ENCODE measurements at regions not wholly inside any gene's neighbourhood (a gene's known extent, or its start where the extent isn't known, plus 50 kb on each side); places are given as distances from the start of the nearest gene placed in this dataset.

DNA sequence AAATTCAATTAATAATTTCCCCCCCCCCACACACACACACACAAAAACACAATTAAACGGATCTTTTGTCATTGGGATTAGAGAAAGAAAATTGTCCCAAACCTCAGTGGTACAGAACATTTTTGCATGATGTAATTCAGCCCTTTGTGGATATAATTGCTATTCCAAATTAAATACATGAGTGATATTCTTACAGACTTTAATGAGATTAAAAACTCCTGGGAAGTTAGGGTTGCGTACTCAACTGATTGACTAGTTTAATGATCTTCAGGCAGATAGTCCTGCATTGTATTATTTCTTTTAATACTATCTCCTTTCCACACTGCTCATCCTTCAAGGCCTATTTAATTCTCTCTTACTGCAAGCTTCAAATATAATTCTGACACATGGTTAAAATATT lies 711.8 kb upstream of the LRFN5 start:
- WGBS, 2 donors: 77 to 88% methylated on average over 2 of the region's 2 CpGs
- no peaks in the 10 kb centered on the region for H3K4me1 ChIP-seq

DNA sequence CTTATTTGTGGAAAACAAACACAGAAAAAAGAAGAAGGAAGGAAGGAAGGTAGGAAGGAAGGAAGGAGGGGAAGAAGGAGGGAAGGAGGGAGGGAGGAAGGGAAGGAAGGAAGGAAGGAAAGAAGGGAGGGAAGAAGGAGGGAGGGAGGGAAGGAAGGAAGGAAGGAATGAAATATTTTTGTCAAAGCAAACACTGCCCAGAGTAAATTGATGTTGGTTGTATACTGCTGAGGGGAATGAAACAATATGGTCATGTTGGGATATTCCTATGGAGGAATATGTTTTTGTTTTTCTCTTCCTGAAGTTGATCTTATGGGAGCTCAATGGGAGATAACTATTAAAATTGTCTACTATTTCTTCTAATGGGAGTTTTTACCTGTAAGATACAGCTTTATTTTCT lies 717.5 kb upstream of the LRFN5 start:
- TF ChIP-seq, protein P1, sequence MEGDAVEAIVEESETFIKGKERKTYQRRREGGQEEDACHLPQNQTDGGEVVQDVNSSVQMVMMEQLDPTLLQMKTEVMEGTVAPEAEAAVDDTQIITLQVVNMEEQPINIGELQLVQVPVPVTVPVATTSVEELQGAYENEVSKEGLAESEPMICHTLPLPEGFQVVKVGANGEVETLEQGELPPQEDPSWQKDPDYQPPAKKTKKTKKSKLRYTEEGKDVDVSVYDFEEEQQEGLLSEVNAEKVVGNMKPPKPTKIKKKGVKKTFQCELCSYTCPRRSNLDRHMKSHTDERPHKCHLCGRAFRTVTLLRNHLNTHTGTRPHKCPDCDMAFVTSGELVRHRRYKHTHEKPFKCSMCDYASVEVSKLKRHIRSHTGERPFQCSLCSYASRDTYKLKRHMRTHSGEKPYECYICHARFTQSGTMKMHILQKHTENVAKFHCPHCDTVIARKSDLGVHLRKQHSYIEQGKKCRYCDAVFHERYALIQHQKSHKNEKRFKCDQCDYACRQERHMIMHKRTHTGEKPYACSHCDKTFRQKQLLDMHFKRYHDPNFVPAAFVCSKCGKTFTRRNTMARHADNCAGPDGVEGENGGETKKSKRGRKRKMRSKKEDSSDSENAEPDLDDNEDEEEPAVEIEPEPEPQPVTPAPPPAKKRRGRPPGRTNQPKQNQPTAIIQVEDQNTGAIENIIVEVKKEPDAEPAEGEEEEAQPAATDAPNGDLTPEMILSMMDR (IDR thresholded peaks at IDR 0.05): no peak
- TF ChIP-seq EP300 (IDR thresholded peaks at IDR 0.05) (no peak), POLR2A (IDR thresholded peaks at IDR 0.05) (no peak)
- H3K4me3 ChIP-seq: no peak overlapping the region

More for the DNA sequence above, 711.8 kb upstream of the LRFN5 start:
- TF ChIP-seq, protein P1 (IDR thresholded peaks at IDR 0.05): no peak
- TF ChIP-seq POLR2A (IDR thresholded peaks at IDR 0.05) (no peak), EP300 (IDR thresholded peaks at IDR 0.05) (no peak)
- DNase-seq (ENCODE audit: low spot score in 2 of 2): no peak
- no peak overlapping the region for H3K4me3 ChIP-seq
- no peak overlapping the region for H3K27ac ChIP-seq
- H3K9me3 ChIP-seq: no peaks in the 10 kb centered on the region
- no peaks in the 10 kb centered on the region for H3K27me3 ChIP-seq
- H3K36me3 ChIP-seq: no peaks in the 10 kb centered on the region

DNA sequence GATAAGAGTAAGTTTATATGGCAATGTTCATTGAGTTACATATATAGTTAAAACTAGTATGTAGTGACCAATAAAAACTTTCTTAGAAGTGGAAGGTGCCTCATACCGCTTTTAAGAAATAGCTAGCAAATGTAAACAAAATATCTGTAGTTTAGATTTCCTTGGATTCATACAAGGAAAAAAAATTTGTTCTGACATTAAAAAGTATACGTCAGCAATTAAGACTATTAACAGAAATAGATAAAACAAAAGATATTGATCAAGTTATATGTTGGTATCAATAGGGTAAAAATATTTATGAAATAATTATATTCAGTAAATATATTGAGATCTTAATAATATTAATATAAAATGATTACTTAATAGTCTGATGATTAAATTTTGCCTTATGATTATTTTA lies 718.8 kb upstream of the LRFN5 start:
- 89 to 96% methylated on average over 2 of the region's 2 CpGs for WGBS, 2 donors
- H3K4me3 ChIP-seq: no peak overlapping the region
- no peak overlapping the region for H3K27ac ChIP-seq
- no peaks in the 10 kb centered on the region for H3K27me3 ChIP-seq
- no peak for DNase-seq (ENCODE audit: low spot score in 2 of 2)
- no peaks in the 10 kb centered on the region for H3K36me3 ChIP-seq
- H3K4me1 ChIP-seq: no peaks in the 10 kb centered on the region
- no peaks in the 10 kb centered on the region for H3K9me3 ChIP-seq
- TF ChIP-seq POLR2A (IDR thresholded peaks at IDR 0.05): no peak
- TF ChIP-seq EP300 (IDR thresholded peaks at IDR 0.05): no peak

More for the DNA sequence above, 717.5 kb upstream of the LRFN5 start:
- no peak for DNase-seq (ENCODE audit: low spot score in 2 of 2)
- H3K27me3 ChIP-seq: no peaks in the 10 kb centered on the region
- no peaks in the 10 kb centered on the region for H3K36me3 ChIP-seq
- no peak overlapping the region for H3K27ac ChIP-seq
- H3K4me1 ChIP-seq: no peaks in the 10 kb centered on the region
- no peaks in the 10 kb centered on the region for H3K9me3 ChIP-seq

DNA sequence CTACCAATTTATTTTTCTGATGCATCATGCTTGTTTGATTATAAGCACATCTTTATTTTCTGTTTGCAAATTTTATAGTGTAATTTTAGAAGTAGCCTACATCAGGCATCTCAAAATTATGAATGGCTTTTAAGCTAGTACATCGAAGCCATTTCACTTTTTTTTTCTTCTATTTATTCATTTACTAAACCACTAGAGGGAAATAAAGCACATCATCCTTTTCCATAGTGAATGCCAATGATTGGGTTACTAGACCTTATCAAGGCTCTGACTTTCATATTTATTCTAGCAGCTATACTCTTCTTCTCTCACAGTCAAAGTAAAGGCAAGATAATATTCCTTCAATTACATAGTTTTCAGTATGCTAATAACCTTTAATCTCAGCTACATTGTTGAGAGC lies 736.4 kb upstream of the LRFN5 start:
- Histone ChIP-seq H3K4me1 (no peaks in the 10 kb centered on the region), H3K9me3 (peaks cover 0 to 3% (median 0%) of the 10 kb centered on the region in 4 donors), H3K4me3 (no peak overlapping the region), H3K36me3 (no peaks in the 10 kb centered on the region), H3K27me3 (no peaks in the 10 kb centered on the region), H3K27ac (no peak overlapping the region)
- TF ChIP-seq, protein P1 (IDR thresholded peaks at IDR 0.05): no peak
- TF ChIP-seq POLR2A (IDR thresholded peaks at IDR 0.05) (no peak), EP300 (IDR thresholded peaks at IDR 0.05) (no peak)
- 35 to 41% methylated on average over 1 of the region's 1 CpG for WGBS, 2 donors
- no peak for DNase-seq (ENCODE audit: low spot score in 2 of 2)

DNA sequence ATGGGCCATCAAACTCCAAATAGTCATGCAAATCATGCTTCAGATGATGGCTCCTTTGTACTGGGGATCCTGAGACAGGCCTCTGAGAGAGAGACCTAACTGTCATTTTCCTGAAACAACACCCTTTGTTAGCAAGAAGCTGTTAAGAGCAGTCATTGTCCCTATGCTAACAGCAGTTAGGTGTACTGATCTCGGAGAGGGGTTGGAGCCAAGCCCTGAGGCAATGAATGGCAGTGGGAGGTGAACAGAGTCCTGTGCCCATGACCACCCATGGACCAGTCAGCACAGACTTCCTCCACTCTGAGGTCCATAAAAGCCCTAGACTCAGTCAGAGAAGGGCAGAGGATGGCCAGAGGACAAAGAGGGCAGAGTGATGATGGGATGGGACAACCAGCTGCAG lies 747.6 kb upstream of the LRFN5 start:
- H3K9me3 ChIP-seq: peaks cover 0 to 9% (median 0%) of the 10 kb centered on the region in 4 donors
- no peak overlapping the region for H3K27ac ChIP-seq
- no peak for TF ChIP-seq POLR2A (IDR thresholded peaks at IDR 0.05)
- no peaks in the 10 kb centered on the region for H3K4me1 ChIP-seq
- no peaks in the 10 kb centered on the region for H3K27me3 ChIP-seq
- H3K4me3 ChIP-seq: no peak overlapping the region
- 64 to 80% methylated on average over 1 of the region's 1 CpG for WGBS, 2 donors
- DNase-seq (ENCODE audit: low spot score in 2 of 2): no peak
- H3K36me3 ChIP-seq: no peaks in the 10 kb centered on the region

DNA sequence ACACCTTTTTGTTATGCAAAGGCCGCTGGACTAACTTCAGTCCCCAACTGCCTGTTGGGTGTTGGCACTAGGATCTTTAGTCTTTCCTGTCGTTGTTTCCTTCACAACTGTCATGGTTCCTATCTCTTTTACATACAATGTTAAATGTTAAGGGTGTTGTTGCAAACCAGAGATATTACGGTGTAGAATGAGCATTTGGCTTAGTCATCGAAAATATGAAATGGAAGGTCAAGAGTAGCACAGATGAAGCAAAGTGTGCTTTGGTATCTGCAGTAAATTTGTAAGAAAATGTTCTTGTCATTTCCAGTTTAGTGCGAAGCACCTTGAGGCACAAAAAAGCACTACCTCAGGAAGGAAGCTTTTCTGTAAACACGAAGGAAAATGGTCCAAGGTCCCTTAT lies 751.3 kb upstream of the LRFN5 start:
- Histone ChIP-seq H3K36me3 (no peaks in the 10 kb centered on the region), H3K4me1 (no peaks in the 10 kb centered on the region), H3K4me3 (no peak overlapping the region), H3K27me3 (no peaks in the 10 kb centered on the region), H3K9me3 (peaks cover 0 to 9% (median 0%) of the 10 kb centered on the region in 4 donors), H3K27ac (no peak overlapping the region)
- DNase-seq (ENCODE audit: low spot score in 2 of 2): no peak
- TF ChIP-seq EP300 (IDR thresholded peaks at IDR 0.05) (no peak), POLR2A (IDR thresholded peaks at IDR 0.05) (no peak)
- TF ChIP-seq, protein P1 (IDR thresholded peaks at IDR 0.05): no peak
- 88 to 93% methylated on average over 6 of the region's 6 CpGs for WGBS, 2 donors
